Esophagus muscularis mucosa (tissue), 4 donors: ENCODE measurements at regions not wholly inside any gene's neighbourhood (a gene's known extent, or its start where the extent isn't known, plus 50 kb on each side); places are given as distances from the start of the nearest gene placed in this dataset.

ENCODE experiments used
- DNase-seq: peaks from one replicate; pipeline ENCODE4 v3.0.0-alpha.2; 2017; ENCODE audit errors: extremely low spot score
- H3K27ac ChIP-seq, 4 donors: fragments of 200-600 bp; sonication (generic); replicated peaks in 1 of 4; 1 replicate in 3 of 4; 2 replicates in 1 of 4; pipeline ENCODE4 v1.5.1; 2016 to 2019; ENCODE audit warnings: mild to moderate bottlenecking in 1 of 4
- H3K27me3 ChIP-seq, 4 donors: fragments of 200-600 bp; sonication (generic); one replicate each; pipeline versions ENCODE4 v1.5.1 to v1.6.0; 2016 to 2019
- H3K36me3 ChIP-seq, 4 donors: fragments of 200-600 bp; sonication (generic); one replicate each; pipeline ENCODE4 v1.5.1; 2016 to 2019
- H3K4me1 ChIP-seq, 4 donors: fragments of 200-600 bp; sonication (generic); one replicate each; pipeline ENCODE4 v1.5.1; 2016 to 2019
- H3K4me3 ChIP-seq, 4 donors: fragments of 200-600 bp; sonication (generic); 1 replicate in 2 of 4; 2 replicates in 2 of 4; pipeline ENCODE4 v1.5.1; 2016 to 2019; ENCODE audit warnings: mild to moderate bottlenecking in 4 of 4, moderate library complexity in 1 of 4
- H3K9me3 ChIP-seq, 4 donors: fragments of 200-600 bp; sonication (generic); 1 replicate in 3 of 4; 2 replicates in 1 of 4; pipeline ENCODE4 v1.5.1; 2016 to 2019
- EP300 ChIP-seq: sonication (generic); formaldehyde crosslinking; IDR thresholded peaks from one replicate; pipeline ENCODE4 v1.6.1; 2017; ENCODE audit warnings: antibody characterized with exemption
- POLR2A ChIP-seq: fragments of 450-650 bp; IDR thresholded peaks from one replicate; pipeline ENCODE4 v1.6.1; 2017; ENCODE audit warnings: antibody characterized with exemption, moderate library complexity, mild to moderate bottlenecking, low read depth
- POLR2AphosphoS5 ChIP-seq, 2 donors: sonication (generic); formaldehyde crosslinking; IDR thresholded peaks; one replicate each; pipeline ENCODE4 v1.6.1; 2017; ENCODE audit warnings: antibody characterized with exemption in 2 of 2
- WGBS: methylation state at CpG from one replicate; pipeline ENCODE4 v1.1.5; 2018; 5-methylcytosine and 5-hydroxymethylcytosine counted together
- intact Hi-C: fragments of 100-400 bp; cut with DNase I; formaldehyde crosslinking; loops from one replicate; pipeline ENCODE4 v1.15.1; 2023
- TF ChIP-seq, protein P1 (sequence below), 3 experiments: fragments of 200-600 bp in 2 of 3; fragments of 450-650 bp in 1 of 3; sonication (generic) in 2 of 3; IDR thresholded peaks; one replicate each; pipeline ENCODE4 v1.5.1; 2017 to 2019; ENCODE audit warnings: antibody characterized with exemption in 3 of 3, mild to moderate bottlenecking in 2 of 3, moderate library complexity in 1 of 3

DNA sequence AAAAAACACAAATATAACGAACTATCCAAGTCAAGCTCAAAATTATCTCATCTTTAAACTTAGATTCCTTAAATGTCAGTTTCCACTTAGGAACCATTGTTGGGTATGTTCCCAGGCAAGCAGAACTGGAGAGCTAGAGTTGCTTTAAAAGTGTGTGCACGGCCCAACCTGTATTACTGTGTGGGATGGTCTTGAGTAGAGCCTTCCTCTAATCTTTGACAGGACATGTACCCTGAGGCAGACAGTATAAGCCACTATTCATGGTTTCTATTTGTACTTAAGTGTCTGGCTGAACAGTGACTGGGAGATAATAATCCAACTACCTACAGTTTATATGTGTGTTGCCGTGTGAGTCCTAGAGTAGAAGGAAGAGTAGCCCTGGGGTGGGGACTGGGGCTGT is 239.7 kb downstream of the GPD2 start:
- H3K27ac ChIP-seq: no peak overlapping the region
- WGBS: 59% methylated on average over 3 of the region's 3 CpGs
- H3K36me3 ChIP-seq: no peaks in the 10 kb centered on the region
- intact Hi-C loops: no loop called here
- H3K27me3 ChIP-seq: no peaks in the 10 kb centered on the region
- H3K9me3 ChIP-seq: no peaks in the 10 kb centered on the region
- H3K4me3 ChIP-seq: no peak overlapping the region
- TF ChIP-seq POLR2AphosphoS5 (IDR thresholded peaks at IDR 0.05): no peak
- TF ChIP-seq, protein P1, sequence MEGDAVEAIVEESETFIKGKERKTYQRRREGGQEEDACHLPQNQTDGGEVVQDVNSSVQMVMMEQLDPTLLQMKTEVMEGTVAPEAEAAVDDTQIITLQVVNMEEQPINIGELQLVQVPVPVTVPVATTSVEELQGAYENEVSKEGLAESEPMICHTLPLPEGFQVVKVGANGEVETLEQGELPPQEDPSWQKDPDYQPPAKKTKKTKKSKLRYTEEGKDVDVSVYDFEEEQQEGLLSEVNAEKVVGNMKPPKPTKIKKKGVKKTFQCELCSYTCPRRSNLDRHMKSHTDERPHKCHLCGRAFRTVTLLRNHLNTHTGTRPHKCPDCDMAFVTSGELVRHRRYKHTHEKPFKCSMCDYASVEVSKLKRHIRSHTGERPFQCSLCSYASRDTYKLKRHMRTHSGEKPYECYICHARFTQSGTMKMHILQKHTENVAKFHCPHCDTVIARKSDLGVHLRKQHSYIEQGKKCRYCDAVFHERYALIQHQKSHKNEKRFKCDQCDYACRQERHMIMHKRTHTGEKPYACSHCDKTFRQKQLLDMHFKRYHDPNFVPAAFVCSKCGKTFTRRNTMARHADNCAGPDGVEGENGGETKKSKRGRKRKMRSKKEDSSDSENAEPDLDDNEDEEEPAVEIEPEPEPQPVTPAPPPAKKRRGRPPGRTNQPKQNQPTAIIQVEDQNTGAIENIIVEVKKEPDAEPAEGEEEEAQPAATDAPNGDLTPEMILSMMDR (IDR thresholded peaks at IDR 0.05): no peak
- no peak for TF ChIP-seq EP300
- TF ChIP-seq POLR2A: no peak
- DNase-seq: no peak
- no peaks in the 10 kb centered on the region for H3K4me1 ChIP-seq

GRCh38 chr2:156679820-156680219 is 243.6 kb downstream of the GPD2 start:
- Histone ChIP-seq H3K4me1 (no peaks in the 10 kb centered on the region), H3K36me3 (no peaks in the 10 kb centered on the region), H3K4me3 (no peak overlapping the region), H3K27ac (no peak overlapping the region), H3K27me3 (no peaks in the 10 kb centered on the region), H3K9me3 (no peaks in the 10 kb centered on the region)
- intact Hi-C loops: no loop called here
- 89% methylated on average over 2 of the region's 2 CpGs for WGBS
- TF ChIP-seq POLR2AphosphoS5 (IDR thresholded peaks at IDR 0.05) (no peak), POLR2A (no peak), EP300 (no peak)
- TF ChIP-seq, protein P1 (IDR thresholded peaks at IDR 0.05): no peak
- no peak for DNase-seq

- DNase-seq: no peak
- TF ChIP-seq, protein P1 (IDR thresholded peaks at IDR 0.05): no peak
- TF ChIP-seq POLR2A: no peak
- TF ChIP-seq EP300: no peak
- TF ChIP-seq POLR2AphosphoS5 (IDR thresholded peaks at IDR 0.05): no peak
- H3K36me3 ChIP-seq: no peaks in the 10 kb centered on the region
- no peak overlapping the region for H3K27ac ChIP-seq
- H3K27me3 ChIP-seq: no peaks in the 10 kb centered on the region
- no peaks in the 10 kb centered on the region for H3K4me1 ChIP-seq
- intact Hi-C loops: no loop called here
- H3K9me3 ChIP-seq: no peaks in the 10 kb centered on the region
- 94% methylated on average over 2 of the region's 2 CpGs for WGBS
- no peak overlapping the region for H3K4me3 ChIP-seq
Observed at GRCh38 chr2:156680266-156680665, 244.1 kb downstream of the GPD2 start.

DNA sequence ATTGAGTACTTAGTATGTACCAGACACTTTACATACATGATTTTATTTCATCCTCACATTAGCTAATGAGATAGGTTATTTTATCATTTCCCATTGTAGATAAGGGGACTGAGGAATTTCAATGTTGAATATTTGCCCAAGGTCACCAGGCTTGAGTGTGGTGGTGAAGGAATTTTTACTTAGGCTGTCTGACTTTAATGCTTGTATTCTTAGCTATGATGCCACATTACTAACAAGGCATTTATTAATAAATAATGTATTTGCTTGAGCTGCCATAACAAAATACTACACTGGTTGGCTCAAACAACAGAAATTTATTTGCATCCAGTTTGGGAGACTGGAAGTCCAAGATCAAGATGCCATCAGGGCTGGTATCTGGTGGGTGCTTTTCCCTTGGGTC is 250.9 kb downstream of the GPD2 start:
- no peaks in the 10 kb centered on the region for H3K36me3 ChIP-seq
- H3K27ac ChIP-seq: no peak overlapping the region

DNA sequence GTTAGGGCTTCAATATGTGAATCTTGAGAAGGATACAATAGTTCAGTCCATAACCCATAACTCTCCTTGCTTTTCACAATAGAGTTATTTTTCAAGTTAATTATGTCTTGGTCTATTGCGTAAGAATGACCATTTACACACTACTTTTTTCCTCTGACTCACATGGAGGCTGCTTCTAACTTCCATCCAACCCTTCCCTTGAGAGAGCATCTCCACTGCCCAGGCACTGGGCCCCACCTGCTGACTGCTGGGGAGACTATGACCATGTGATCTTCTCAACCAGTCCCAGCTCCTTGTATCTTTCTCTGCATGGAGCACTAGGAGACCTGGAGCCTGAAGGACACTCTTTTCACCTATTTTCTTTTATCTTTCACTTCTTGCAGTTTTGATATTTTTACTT is 251.5 kb downstream of the GPD2 start:
- Histone ChIP-seq H3K9me3 (no peaks in the 10 kb centered on the region), H3K4me1 (no peaks in the 10 kb centered on the region), H3K36me3 (no peaks in the 10 kb centered on the region), H3K27ac (no peak overlapping the region), H3K4me3 (no peak overlapping the region), H3K27me3 (no peaks in the 10 kb centered on the region)
- TF ChIP-seq POLR2AphosphoS5 (IDR thresholded peaks at IDR 0.05): no peak
- TF ChIP-seq, protein P1 (IDR thresholded peaks at IDR 0.05): no peak
- no peak for TF ChIP-seq POLR2A
- no peak for TF ChIP-seq EP300
- intact Hi-C loops: no loop called here
- 100% methylated on average over 1 of the region's 1 CpG for WGBS
- DNase-seq: no peak

More for the DNA sequence above, 250.9 kb downstream of the GPD2 start:
- Histone ChIP-seq H3K9me3 (no peaks in the 10 kb centered on the region), H3K4me3 (no peak overlapping the region), H3K27me3 (no peaks in the 10 kb centered on the region), H3K4me1 (no peaks in the 10 kb centered on the region)
- intact Hi-C loops: no loop called here
- TF ChIP-seq, protein P1 (IDR thresholded peaks at IDR 0.05): no peak
- TF ChIP-seq EP300 (no peak), POLR2A (no peak), POLR2AphosphoS5 (IDR thresholded peaks at IDR 0.05) (no peak)
- DNase-seq: no peak
